ENCODE measurements at regions not wholly inside any gene's neighbourhood (a gene's known extent, or its start where the extent isn't known, plus 50 kb on each side); places are given as distances from the start of the nearest gene placed in this dataset.
"Not testable (repeated sequence)": the region's sequence is repeated elsewhere in the genome, so short reads cannot be mapped to it uniquely, and the experiment has no call there.

DNA sequence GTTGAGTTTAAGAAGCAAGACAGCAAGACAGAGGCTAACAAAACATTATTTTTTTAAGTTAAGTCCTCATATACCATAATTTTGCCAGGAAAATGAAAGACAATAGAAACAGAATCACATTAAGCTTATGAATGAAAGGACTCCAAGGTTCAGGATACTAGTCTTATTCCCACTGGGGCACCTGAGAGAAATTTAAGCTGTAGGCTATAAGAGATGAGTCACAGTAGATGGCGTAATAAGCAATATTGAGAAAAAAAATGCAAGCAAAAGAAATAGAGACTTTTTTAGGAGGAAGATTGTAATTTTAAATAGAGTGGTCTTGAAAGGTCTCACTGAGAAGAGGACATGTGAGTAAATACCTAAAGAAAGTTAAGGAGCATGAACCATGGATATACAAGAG, 57.1 kb upstream of the KIF2B start:
- no peak for DNase-seq (ENCODE audit: low read depth)

DNA sequence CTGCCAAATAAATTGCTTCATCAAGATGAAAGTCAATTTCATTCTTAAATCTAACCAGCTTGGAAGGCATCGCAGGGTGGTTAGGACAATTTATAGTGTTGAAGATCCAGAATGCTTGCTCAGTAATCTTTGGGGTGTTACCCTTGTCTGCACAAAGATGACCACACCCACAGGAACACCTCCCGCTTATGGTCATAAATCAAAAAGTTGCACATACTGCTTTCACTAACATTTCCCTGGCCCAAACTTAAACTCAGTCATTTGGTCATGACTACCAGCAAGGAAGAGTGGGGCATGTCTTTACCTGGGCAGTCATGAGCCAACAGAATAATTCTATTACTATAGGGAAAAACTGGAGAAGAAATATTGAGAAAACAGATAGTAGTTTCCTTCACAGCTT, 57.6 kb upstream of the KIF2B start:
- no peak for DNase-seq (ENCODE audit: low read depth)

DNA sequence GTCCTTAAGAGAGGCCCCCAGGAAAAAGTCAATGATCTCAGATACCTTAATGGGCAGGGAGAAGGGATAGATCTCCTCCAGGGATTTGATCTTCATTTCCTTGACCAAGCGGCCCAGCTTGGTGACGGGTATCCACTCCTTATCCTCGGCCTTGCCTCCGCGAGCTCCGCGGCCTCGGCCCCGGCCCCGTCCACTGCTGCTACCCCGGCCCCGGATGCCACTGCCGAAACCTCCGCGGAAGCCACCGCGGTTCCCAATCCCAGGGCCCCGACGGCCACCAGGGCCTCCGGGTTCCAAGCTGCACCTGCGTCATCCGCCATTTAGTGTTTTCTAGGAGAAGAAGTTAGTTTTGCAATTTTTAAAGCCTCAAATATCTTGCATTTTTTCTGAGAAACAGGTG, 65.2 kb upstream of the KIF2B start:
- no peak for DNase-seq (ENCODE audit: low read depth)

DNA sequence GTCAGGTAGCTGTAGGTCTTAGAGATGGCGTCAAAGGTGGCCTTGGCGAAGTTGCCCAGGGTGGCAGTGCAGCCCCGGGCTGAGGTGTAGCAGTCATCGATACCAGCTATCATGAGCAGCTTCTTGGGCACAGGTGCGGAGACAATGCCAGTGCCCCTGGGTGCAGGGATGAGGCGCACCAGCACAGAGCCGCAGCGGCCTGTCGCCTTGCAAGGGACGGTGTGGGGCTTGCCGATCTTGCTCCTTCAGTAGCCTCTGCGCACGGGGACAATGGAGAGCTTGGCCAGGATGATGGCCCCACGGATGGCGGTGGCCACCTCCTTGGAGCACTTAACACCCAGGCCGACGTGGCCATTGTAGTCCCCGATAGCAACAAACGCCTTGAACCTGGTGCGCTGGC, 65.6 kb upstream of the KIF2B start:
- not testable (repeated sequence) for DNase-seq (ENCODE audit: low read depth)

DNA sequence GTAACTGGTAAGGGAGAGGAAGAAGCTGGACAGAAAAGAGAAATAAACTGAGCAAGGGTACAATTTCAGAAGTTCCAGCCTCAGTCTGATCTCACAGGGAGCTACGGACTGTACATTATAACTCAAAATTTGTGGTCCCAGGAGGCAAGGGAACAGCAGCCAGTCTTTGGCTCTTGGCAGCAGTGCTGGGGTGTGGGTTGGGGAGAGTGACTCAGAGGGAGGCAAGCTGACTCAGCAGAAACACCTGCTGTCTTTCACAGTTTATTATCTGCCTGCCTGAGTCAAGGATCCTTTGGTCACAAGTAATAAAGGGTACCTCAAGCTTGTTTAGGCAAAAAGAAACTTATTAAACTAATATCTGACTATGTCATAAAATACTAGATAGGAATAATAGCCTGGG, 73.5 kb upstream of the KIF2B start:
- no peak for DNase-seq (ENCODE audit: low read depth)

DNA sequence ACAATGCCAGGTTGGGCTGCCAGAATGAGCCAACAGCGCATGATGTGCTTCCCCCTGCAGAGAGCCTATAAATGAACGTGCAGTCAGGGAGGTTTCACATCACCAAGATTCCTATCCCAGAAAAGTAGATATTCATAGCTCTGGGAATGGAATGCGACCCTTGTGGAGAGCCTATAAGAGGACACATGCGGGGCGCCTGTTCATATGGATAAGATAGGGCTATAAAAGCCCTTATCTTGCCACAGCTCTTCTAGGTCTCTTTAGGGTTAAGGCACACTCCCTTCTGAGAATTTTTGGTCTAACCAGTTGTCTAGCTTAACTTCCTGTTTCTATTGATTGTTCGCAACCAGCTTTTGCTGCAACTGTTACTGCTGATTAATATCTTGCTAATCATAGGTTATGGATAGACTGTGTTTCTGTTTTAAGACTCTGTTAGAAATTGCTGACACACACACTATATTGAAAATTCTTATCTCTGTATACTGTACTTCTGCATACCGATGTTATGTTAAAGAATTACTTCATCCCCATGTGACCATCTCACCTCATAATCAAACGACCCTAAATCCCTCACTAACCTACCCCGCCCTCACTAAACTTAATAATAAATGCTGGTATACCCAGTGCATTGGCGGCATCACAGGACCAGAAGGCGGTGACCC, 74.4 kb upstream of the KIF2B start:
- DNase-seq (ENCODE audit: low read depth), result peak; percentile 17

DNA sequence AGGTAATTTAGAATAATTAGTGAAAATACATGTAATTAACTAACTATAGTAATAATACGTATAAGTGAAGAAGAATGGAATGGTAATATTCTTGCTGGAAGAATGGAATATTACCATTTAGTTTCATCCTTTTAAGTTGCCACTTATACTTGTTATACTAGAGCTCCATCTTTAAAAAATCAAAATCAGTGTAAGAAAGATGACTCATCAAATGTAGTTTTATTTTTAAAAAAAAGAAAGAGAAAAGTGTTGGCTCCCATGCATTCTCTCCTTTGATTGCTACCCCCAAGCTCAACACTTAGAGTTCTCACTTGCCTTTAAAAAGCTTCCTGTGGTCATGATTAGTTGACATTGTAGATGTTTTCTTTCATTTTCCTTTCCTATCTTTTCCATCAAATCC, 82.4 kb upstream of the KIF2B start:
- DNase-seq (ENCODE audit: low read depth), result no peak

DNA sequence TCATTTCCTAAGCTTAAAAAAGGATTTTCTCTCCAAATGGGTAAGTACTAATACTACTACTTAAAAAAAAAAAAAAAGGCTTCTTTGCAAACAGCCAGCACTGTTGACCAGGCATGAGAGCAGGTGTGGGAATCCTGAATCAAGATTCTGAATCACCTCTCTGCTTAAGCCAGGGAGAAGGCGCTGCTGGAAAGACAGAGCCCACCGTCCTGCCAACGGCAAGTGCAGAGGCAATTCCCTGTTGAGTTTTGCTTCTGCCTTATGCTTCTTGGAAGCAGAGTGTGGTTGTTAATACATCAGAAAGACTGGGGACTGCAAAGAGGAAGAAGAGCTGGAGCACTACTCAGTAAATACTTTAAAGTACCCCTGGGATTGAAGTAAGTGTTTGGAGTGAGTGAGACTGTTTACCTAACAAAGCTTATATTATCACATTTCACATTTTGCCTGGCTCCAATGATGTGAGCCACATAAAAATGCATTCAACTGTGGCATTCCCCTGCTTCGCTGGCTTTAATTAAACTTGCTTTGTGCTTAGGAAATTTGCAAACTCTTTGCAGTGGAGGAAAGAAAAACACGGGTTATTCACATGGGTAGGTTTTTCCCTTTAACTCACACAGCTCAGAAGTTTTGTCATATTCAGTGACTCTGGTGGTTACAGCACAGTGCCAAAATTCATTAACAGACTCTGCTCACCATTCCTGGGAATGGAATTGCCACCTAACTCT, 86.0 kb upstream of the KIF2B start:
- no peak for DNase-seq (ENCODE audit: low read depth)

DNA sequence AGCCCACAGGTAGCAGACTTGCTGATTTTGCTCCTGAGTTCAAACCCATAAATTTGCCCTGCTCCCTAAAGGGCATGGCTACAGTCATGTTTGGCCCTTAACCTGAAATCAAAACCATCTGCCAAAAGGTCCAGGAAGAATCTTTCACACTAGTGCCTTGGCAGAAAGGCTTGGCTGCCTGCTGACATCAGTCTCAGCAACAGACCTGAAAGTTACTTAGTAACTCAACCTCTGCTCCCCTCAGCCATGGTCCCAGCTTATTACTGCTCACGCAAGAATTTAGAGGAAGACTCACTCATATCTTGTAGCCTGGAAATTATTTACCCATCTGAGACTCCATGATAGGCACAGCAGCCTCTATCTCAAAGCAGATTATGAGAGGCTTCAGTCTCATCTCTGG, 98.0 kb upstream of the KIF2B start:
- no peak for DNase-seq (ENCODE audit: low read depth)

DNA sequence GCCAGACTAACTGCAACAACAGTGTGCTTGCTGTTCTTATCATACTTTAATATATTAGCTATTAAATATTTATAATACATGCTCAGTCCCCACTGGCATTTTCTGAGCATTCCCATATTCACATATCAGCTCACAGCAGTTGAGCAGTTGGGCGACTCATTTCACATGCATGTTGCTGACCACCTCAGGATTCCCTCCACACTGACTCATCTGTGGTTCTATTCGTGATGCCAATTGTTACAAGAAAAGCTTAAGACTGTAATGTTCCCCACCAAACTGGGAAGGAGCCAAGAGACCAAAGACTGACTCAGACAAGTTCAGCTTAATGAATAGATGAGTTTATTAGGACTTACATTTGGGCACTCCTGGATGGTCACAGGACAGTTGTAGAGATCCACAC, 100.3 kb upstream of the KIF2B start:
- DNase-seq (ENCODE audit: low read depth), result no peak

DNA sequence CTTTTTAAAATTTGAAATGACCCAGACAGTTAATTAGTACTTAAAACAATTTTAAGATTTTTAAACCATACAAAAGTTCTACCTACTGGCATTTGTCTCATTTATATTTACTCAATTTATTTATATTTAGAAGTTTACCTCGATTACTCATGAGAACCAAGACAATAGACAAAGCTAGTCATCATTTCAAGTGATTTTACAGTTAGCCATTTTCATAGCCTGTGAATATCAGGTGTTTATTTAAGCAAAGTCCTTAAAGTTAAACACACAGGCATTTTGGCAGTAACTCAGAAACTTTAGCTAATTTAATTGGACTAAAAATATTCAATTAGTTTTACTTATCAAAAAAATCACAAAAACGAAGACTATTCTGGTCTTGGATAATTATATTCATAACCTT, 101.6 kb upstream of the KIF2B start:
- DNase-seq (ENCODE audit: low read depth), result no peak

DNA sequence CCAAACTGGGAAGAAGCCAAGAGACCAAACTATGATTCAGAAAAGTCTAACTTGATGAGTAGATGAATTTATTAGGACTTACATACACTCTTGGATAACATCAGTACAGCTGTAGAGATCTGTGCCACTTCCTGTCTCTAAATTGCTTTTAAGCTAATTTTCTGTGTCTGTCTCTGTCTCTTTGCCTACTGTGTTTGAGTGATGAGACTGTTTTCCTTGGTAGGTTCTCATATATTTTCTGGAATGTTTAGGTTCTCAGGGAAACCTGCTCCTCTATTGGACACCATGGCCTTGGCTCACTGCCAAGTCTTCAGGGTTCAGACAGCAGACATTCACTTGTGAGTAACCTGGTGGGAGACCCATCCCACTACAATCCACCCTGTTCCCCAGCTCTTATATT, 103.5 kb upstream of the KIF2B start:
- DNase-seq (ENCODE audit: low read depth), result no peak

DNA sequence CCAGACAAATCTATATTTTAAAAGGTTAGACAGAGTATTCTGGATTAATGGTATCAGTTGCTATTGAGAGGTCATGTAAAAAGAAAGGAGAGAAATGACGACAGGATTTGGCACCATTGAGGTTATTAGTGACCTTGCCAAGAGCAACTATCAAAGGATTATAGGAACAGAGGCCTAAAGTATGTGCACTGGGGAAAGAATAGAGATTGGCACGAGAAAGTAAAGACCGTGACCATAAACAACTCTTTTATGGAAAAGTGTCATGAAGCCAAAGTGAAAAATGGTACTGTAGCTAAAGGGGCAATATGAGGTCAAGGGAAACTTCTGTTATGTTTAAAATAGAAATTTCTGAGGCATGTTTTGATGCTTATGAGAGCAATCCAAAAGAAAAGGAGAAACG, 115.2 kb upstream of the KIF2B start:
- no peak for DNase-seq (ENCODE audit: low read depth)

DNA sequence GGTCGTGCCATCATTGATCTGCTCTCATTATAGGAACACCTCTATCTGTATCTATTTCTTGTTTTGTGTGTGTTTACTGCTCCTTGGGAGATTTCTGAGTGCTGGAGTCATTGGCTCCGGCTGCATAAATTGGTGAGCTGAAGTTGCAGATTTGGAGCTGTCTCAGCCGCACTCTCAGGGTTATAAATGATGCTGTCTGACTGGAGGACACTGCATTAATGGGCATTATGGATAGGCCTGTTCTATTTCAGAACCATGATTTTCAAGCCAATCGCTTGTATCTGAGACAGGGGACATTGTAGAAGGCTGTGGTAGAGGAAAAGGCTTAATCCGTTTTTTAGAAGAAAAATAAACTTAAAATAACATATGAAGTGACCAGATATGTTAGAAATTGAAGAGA, 126.4 kb upstream of the KIF2B start:
- no peak for DNase-seq (ENCODE audit: low read depth)

DNA sequence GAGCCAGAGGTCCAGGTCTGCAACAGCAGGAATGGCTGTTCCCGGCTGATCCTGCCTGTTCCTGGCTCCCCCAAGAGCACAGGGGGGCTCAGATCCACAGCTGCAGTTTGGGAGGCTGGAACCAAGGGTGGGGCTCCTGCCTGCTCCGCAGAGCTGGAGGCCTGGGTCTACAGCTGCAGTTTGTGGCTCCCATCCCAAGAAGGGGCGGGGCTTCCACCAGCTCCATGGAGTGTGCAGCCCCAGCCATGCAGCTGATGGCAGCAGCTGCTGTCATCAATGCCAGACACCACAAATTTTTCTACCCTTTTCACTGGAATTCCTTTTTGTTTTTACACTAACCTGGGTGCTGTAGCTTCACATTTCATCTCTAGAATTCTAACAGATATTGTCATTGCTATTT, 135.4 kb upstream of the KIF2B start:
- no peak for DNase-seq (ENCODE audit: low read depth)

DNA sequence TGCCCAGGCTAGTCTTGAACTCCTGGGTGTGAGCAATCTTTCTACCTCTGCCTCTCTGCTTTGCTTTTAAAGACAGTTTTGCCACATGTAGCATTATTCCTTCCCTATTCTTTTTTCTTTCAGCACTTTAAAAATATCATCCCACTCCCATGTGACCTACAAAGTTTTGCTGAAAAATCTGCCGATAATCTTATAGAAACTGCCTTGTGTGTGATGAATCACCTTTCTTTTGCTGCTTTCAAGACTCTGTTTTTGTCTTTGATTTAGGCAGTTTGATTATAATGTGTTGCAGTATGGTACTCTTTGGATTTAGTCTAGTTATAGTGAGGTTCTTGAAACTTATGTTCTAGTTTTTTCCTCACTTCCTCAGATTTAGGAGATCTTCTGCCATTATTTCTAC, 142.0 kb upstream of the KIF2B start:
- DNase-seq (ENCODE audit: low read depth), result no peak

DNA sequence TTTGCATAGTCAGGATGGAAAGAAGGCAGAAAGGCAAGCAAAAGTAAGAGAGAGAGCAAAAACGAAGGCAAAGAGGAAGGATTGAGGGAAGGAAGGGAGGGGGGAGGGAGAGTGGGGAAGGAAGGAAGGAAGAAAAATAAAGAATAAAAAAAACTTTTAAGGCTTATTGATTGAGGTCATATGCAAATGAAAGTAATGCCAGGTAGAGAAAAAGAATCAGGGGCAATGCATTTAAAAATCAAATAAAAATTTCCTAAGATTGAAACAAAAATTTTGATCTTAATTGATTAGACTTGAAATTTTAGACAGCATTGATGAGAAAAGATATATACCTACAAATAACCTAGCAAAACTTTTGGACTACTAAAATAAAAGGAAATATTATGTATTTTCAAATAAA, 153.9 kb upstream of the KIF2B start:
- no peak for DNase-seq (ENCODE audit: low read depth)

DNA sequence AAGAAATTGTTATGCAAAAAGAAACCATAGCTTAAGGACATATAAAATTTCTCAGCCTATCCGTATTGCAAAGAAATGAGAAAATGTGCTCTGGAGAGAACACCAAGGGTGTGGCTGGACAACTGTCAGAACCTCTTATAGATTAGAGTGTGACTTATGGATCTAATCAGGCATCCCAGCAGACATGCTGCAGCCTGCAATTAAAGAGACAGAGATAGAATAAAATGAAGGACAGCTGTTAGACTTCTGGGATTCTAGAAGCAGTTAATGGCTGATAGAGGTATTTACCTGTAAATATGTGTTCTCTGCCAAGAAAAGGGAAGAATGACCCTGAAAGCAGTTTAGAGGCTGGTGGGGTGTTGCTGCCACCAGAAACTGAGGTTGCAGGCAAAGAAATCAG, 160.1 kb upstream of the KIF2B start:
- DNase-seq (ENCODE audit: low read depth), result no peak

DNA sequence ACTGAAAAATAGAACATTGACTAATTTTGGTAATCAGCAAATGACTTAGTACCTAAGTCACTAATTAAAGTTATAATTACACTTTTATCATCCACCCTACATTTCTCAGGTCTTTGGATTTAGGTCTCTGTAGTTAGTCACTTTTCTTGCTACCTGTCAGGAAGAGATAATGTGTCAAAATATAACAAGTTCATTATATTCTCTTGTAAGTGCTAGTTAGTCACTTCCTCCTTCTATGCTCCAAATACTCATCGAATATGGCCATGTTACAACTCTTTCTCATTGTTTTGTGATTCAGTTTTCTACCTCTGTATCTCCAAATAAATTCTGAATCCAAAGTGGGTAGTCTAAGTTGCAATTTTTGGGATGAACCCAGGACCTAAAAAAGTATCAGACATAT, 163.5 kb upstream of the KIF2B start:
- DNase-seq (ENCODE audit: low read depth), result no peak

DNA sequence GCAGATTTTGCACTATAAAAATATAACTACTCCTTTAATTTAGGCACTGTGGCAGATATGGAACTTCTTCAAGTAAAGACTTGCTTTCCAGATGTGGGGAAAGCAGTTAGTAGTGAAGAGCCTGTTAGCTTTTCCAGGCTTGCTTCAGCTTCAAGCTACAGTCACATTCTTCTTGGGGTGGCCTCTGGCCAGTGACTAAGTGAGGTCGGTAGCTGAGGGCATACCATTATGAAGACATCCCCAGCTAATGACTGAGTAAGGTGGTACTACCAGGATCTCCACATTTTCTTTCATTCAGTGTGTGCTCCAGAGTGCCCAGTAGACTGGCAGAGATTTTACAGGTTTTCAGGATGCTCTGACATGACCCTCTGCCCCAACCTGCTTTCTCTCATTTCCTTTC, 167.1 kb upstream of the KIF2B start:
- no peak for DNase-seq (ENCODE audit: low read depth)

DNA sequence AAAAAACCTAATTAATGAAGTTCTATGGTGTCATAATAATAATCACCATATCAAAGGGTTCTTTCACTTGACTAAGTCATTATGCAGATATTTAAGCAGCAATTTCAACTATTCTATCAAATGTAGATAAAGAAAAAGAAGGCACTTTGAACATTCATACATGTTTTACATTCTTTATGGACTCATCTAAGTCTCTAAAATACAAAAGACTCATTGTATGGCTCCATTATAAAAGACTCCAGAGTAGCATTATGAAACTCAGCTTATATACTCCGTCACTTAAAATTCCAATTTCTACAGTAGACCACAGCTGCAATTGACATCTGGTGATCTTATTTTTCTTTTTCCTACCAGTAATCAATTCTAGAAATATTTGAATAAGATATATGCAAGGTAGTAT, 173.5 kb upstream of the KIF2B start:
- no peak for DNase-seq (ENCODE audit: low read depth)

DNA sequence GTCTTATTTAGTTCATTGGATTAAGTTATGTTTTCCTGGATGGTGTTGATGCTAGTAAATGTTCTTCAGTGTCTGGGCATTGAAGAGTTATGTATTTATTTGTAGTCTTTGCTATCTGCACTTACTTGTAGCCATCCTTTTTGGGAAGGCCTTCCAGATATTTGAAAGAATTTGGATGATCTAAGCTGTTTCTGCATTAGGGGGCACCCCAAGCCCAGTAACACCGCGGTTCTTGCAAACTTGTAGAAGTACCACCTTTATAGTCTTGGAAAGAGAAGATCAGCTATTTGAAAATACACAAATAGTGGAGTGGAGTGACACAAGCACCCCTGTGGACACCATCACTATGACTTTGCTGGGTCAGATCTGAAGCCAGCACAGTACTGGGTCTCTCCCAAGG, 175.9 kb upstream of the KIF2B start:
- DNase-seq (ENCODE audit: low read depth), result no peak

DNA sequence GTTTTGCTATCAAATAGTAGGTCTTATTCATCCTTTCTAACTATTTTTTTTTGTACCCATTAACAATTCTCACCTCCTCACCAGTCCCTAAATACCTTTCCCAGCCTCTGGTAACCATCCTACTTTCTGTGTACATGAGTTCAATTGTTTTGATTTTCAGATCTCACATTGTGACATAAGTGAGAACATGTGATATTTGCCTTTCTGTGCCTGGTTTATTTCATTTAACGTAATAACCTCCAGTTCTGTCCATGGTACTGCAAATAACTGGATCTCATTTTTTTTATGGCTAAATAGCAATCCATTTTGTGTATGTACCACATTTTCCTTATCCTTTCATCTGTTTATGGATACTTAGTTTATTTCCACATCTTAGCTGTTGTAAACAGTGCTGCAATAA, 181.9 kb upstream of the KIF2B start:
- no peak for DNase-seq (ENCODE audit: low read depth)

DNA sequence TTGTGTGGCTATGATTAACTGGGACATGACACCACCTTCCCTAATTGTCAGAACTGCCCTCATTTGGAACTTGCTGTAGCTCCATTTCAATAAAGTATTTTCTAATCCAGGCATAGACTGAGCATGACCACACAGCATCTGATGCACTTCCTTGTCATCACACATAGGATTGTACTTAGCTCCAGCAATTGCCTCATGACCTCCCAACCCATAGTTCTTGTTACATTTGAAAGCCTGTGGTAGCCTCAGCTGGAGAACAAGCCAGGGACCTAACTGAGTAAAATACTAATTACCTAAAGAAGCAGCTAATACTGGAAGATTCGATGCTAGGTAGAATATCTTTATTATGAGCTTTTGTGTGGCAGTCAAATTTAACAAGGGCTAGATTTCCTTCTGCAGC, 187.3 kb upstream of the KIF2B start:
- no peak for DNase-seq (ENCODE audit: low read depth)

Measured in CMK (cell line).